NCI-H524 (cell line): ENCODE measurements at regions not wholly inside any gene's neighbourhood (a gene's known extent, or its start where the extent isn't known, plus 50 kb on each side); places are given as distances from the start of the nearest gene placed in this dataset.

Experiments used
- DNase-seq, 2 experiments: peaks; one replicate each; lab custom pipeline; 2025; lab: John Stamatoyannopoulos, UW

DNA sequence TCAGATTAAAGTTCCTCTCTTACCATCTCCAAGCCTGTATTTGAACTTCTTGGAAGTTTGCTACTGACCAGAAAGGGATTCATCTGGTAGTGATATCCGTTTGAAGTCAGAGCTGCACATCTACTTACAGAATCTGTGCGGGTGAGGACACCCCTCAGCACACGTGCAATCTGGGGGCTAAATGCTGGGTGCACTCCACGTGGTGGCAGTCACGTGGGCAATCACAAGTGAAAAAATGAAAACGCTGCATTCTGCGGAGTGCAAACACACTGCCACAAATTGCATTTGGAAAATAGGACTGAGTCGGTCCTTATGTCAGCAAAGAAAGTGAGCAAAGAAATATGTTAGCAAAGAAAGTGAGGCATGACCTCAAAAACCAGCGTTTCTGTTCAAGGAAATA, 76.1 kb upstream of the GYPC start:
- no peak for DNase-seq

DNA sequence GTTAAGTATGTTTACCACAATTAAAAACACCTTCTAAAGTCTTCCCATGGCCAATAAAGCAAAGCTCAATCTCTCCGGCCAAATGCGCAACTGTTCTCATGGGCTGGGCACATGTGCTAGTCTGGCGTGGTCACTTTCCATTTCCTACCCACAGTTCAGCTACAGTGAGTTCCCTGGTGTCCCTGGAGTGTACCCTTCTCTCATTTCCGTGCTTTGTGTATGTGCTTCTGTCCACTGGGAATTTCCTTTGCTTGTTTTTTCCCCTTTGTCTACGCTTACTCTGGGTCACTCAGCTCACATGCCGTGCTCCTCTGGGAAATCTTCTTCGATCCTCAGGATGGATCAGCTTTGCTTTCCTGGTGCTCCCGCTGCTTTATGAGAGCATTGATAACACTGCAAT, 69.6 kb upstream of the GYPC start:
- no peak for DNase-seq

DNA sequence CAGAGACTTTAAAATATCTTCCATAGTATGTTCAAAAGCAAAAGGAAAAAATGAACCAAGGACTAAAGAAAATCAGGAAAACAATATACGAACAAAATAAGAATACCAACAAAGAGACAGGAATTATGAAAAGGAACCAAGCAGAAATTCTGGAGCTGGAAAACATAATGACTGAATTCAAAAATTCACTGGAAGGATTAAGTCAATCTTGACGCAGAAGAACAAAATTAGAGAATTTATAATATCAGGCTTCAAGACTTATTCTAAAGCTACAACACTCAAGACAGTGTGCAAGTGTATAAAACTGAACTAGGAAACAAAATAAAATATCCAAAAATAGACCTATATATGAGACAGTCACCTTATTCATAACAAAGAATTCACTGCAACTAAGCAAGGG, 56.9 kb upstream of the GYPC start:
- DNase-seq, result no peak

DNA sequence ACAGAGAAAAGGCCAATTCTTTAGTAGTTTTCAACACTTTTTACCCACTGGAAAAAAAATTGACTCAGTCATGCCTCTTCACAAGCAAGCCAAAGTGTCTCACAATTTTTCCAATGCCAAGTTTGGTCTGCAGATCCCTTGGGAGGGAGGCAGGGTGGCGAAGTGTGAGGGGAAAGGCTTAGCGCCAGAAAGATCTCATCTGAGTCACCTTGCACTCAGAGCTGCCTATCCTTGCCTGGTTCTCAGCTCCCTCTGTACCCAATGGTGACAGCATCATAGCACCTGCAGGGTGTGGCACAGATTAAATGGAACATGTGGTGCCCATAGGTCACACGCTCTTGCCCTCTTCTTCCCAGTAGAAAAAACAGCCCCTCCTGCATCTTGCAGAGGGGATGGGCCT, 55.2 kb upstream of the GYPC start:
- DNase-seq, result no peak

DNA sequence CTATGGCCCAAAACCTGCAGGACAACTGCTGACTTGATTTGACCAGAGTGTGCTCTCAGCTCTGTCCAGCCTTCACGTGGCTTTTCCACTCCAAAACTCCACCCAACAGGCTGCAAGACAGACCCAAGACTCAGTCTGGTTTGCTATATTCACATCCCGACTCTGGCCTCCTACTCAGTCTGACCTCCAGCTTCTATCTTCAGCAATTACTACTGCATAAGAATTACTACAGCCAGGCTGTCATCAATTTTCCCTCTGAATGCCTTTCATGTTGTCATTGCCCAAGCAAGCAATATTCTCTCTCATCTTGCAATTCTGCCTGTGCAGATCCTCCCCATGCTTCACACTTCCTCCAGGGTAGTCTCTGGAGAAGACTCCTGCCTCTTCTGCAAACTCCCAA, 53.6 kb upstream of the GYPC start:
- no peak for DNase-seq
